WTC11 (cell line): ENCODE measurements at regions not wholly inside any gene's neighbourhood (a gene's known extent, or its start where the extent isn't known, plus 50 kb on each side); places are given as distances from the start of the nearest gene placed in this dataset.

Source experiments
- JAZF1 ChIP-seq: fragments of 250-450 bp; sonication (Bioruptor Pico); IDR thresholded peaks from 2 replicates; pipeline ENCODE4 v1.9.0; 2021; ENCODE audit warnings: moderate library complexity, mild to moderate bottlenecking, inconsistent platforms
- TF ChIP-seq, protein P1 (sequence below): fragments of 200-600 bp; IDR thresholded peaks from 2 replicates; pipeline ENCODE4 v1.8.0; 2022; ENCODE audit warnings: antibody characterized with exemption

DNA sequence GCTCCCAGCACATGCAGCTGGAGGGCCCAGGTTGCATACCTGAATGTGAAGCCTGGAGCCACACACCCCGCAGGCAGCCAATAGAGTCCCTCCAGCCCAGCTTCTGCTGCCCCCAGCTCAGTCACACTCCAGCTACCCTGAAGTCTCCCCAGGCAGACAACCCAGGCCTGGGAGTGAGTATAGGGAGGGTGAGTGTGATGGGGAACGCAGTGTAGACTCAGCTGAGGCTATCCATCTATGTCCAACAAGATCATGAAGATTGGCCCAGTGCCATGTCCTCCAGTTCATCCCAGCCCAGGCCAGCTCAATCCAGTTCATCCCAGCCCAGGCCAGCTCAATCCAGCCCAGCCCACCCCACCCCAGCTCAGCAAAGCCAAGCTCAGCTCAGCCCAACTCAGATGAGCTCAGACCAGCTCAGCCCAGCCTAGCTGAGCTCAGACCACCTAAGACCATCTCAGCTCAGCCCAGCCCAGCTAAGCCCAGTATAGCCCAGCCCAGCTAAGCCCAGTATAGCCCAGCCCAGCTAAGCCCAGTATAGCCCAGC, 330.4 kb downstream of the TMEM121 start:
- no peak for TF ChIP-seq JAZF1 (CRISPR knock-in tag)
- TF ChIP-seq, protein P1, sequence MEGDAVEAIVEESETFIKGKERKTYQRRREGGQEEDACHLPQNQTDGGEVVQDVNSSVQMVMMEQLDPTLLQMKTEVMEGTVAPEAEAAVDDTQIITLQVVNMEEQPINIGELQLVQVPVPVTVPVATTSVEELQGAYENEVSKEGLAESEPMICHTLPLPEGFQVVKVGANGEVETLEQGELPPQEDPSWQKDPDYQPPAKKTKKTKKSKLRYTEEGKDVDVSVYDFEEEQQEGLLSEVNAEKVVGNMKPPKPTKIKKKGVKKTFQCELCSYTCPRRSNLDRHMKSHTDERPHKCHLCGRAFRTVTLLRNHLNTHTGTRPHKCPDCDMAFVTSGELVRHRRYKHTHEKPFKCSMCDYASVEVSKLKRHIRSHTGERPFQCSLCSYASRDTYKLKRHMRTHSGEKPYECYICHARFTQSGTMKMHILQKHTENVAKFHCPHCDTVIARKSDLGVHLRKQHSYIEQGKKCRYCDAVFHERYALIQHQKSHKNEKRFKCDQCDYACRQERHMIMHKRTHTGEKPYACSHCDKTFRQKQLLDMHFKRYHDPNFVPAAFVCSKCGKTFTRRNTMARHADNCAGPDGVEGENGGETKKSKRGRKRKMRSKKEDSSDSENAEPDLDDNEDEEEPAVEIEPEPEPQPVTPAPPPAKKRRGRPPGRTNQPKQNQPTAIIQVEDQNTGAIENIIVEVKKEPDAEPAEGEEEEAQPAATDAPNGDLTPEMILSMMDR: no peak
